Gastroesophageal sphincter (tissue), 4 donors: ENCODE measurements at regions not wholly inside any gene's neighbourhood (a gene's known extent, or its start where the extent isn't known, plus 50 kb on each side); places are given as distances from the start of the nearest gene placed in this dataset.

Source experiments
- ATAC-seq: fragments of 150-250 bp; one replicate; pipeline ENCODE4 v1.9.1; 2016; ENCODE audit warnings: mild to moderate bottlenecking, moderate library complexity
- H3K27ac ChIP-seq, 4 donors: fragments of 200-600 bp; sonication (generic) in 3 of 4; 1 replicate in 3 of 4; 2 replicates in 1 of 4; pipeline ENCODE4 v1.5.1; 2016 to 2019
- H3K27me3 ChIP-seq: fragments of 200-600 bp; sonication (generic); one replicate; pipeline ENCODE4 v1.5.1; 2019
- H3K36me3 ChIP-seq, 2 donors: fragments of 200-600 bp; sonication (generic); one replicate each; pipeline ENCODE4 v1.5.1; 2019; ENCODE audit warnings: control low read depth in 1 of 2
- H3K4me1 ChIP-seq, 3 donors: fragments of 200-600 bp; sonication (generic); 1 replicate in 2 of 3; 2 replicates in 1 of 3; pipeline ENCODE4 v1.5.1; 2016 to 2019; ENCODE audit warnings: control low read depth in 2 of 3
- H3K4me3 ChIP-seq, 2 donors: fragments of 200-600 bp; sonication (generic); one replicate each; pipeline ENCODE4 v1.5.1; 2019; ENCODE audit warnings: mild to moderate bottlenecking in 1 of 2, moderate library complexity in 1 of 2
- H3K9me3 ChIP-seq, 3 donors: fragments of 200-600 bp; sonication (generic); one replicate each; pipeline ENCODE4 v1.5.1; 2017 to 2019; ENCODE audit warnings: control low read depth in 2 of 3
- CTCF ChIP-seq, 4 experiments: fragments of 200-600 bp in 2 of 4; fragments of 450-650 bp in 2 of 4; sonication (generic) in 1 of 4; IDR thresholded peaks; one replicate each; pipeline ENCODE4 v1.5.1; 2017 to 2019; ENCODE audit warnings: antibody characterized with exemption in 4 of 4, mild to moderate bottlenecking in 2 of 4, moderate library complexity in 2 of 4
- EP300 ChIP-seq: sonication (generic); formaldehyde crosslinking; IDR thresholded peaks from one replicate; pipeline ENCODE4 v1.6.1; 2017; ENCODE audit warnings: antibody characterized with exemption, mild to moderate bottlenecking
- POLR2A ChIP-seq, 2 donors: fragments of 450-650 bp; IDR thresholded peaks; one replicate each; pipeline ENCODE4 v1.6.1; 2017; ENCODE audit warnings: antibody characterized with exemption in 2 of 2, mild to moderate bottlenecking in 2 of 2, moderate library complexity in 1 of 2
- POLR2AphosphoS5 ChIP-seq: sonication (generic); formaldehyde crosslinking; IDR thresholded peaks from one replicate; pipeline ENCODE4 v1.6.1; 2017; ENCODE audit warnings: antibody characterized with exemption
- WGBS, 2 donors: methylation state at CpG; one replicate each; pipeline ENCODE4 v1.1.5; 2018; ENCODE audit warnings: low coverage in 1 of 2; 5-methylcytosine and 5-hydroxymethylcytosine counted together

DNA sequence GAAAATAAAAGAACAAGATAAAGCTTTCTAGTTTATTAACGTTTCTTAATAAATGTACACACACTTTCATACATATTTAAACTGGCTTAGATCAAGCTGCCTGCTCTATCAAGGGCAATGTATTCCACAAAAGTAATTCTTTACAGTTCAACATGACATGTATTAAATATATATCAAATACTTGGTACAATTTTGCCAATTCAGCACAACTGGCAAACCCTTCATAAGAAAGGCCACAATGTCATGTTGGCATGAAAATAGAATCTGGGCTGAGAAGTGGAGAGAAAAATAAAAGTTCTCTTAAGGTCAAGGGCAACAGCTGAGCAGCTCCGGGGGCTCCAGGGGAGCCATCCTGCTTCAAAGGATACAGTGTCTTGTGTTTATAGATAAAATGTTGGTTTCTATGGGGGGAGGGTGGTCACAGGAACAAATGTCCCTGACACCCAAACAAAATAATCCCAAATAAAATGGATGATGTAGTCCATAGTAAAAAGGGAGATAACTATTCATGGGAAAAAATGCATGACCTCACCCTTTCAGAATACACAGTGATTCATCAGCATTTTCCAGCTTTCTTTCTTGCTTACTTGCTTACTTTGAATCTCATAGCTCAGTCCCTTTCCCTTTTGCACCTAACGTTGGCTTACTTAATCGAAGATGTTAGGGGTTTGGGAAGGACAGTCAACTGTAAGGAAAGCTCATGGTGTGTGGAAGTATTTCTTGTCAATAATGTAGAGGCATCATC, 494.9 kb downstream of the NYAP2 start:
- no peaks in the 10 kb centered on the region for H3K9me3 ChIP-seq
- no peaks in the 10 kb centered on the region for H3K36me3 ChIP-seq
- peaks cover 3 to 18% (median 9%) of the 10 kb centered on the region in 3 donors for H3K4me1 ChIP-seq
- H3K27ac ChIP-seq: no peak overlapping the region
- no peak for ATAC-seq
- no peaks in the 10 kb centered on the region for H3K27me3 ChIP-seq
- 32 to 46% methylated on average over 3 to 4 of the region's 4 CpGs for WGBS, 2 donors
- no peak for TF ChIP-seq POLR2AphosphoS5
- TF ChIP-seq POLR2A (IDR thresholded peaks at IDR 0.05): no peak
- no peak for TF ChIP-seq CTCF (IDR thresholded peaks at IDR 0.05)
- no peak for TF ChIP-seq EP300
- no peak overlapping the region for H3K4me3 ChIP-seq

DNA sequence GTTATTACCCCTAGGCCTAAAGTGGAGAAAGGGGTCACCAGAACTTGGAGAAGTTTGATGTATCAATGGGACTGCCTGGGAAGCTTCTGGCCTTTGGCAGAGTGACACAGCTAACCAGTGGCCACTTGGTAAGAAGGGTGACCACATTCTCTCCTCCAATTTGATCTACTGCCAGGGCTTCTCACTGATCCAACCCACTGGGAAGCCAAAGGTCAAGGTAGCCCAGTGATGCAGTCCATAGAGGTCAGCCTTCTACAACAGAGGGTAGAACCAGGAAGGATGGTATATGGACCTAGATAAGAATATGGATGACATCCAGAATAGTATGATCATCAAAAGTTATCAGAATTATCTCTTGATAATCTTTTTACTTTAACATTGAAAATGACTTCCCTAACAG, 493.6 kb downstream of the NYAP2 start:
- no peak overlapping the region for H3K4me3 ChIP-seq
- no peak overlapping the region for H3K27ac ChIP-seq
- H3K27me3 ChIP-seq: no peaks in the 10 kb centered on the region
- H3K4me1 ChIP-seq: peaks cover 3 to 18% (median 9%) of the 10 kb centered on the region in 3 donors
- ATAC-seq: no peak
- no peaks in the 10 kb centered on the region for H3K9me3 ChIP-seq
- no peaks in the 10 kb centered on the region for H3K36me3 ChIP-seq
- TF ChIP-seq CTCF (IDR thresholded peaks at IDR 0.05) (no peak), EP300 (no peak), POLR2AphosphoS5 (no peak), POLR2A (IDR thresholded peaks at IDR 0.05) (no peak)

DNA sequence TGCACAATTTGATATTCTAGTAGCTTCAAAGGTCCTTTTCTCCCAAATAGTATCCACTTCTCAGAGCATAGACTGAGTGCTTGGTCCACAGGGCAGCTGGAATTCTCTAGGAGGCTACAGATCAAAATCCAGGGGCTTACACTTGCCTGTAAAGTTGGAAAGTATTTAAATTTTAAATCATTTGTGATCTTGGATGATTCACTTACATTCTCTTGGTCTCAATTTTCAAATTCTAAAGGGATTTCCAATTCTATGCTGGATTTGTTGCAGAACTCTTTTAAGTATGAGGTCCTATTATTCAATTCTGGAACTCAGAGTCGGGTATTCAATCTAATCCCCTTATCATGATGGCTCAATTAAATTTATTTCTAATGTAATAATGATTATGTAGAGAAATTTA, 492.3 kb downstream of the NYAP2 start:
- H3K4me1 ChIP-seq: peaks cover 3 to 18% (median 9%) of the 10 kb centered on the region in 3 donors
- H3K36me3 ChIP-seq: no peaks in the 10 kb centered on the region
- TF ChIP-seq EP300 (no peak), CTCF (IDR thresholded peaks at IDR 0.05) (no peak)
- H3K4me3 ChIP-seq: no peak overlapping the region
- H3K27me3 ChIP-seq: no peaks in the 10 kb centered on the region
- no peaks in the 10 kb centered on the region for H3K9me3 ChIP-seq
- 83 to 85% methylated on average over 1 of the region's 1 CpG for WGBS, 2 donors
- ATAC-seq: no peak
- H3K27ac ChIP-seq: no peak overlapping the region

GRCh38 chr2:225891013-225891412, 491.5 kb downstream of the NYAP2 start:
- no peak overlapping the region for H3K27ac ChIP-seq
- WGBS, 2 donors: 95 to 98% methylated on average over 2 of the region's 2 CpGs
- no peak for ATAC-seq
- TF ChIP-seq CTCF (IDR thresholded peaks at IDR 0.05) (no peak), POLR2AphosphoS5 (no peak), EP300 (no peak), POLR2A (IDR thresholded peaks at IDR 0.05) (no peak)
- no peaks in the 10 kb centered on the region for H3K9me3 ChIP-seq
- H3K4me1 ChIP-seq: peaks cover 3 to 18% (median 9%) of the 10 kb centered on the region in 3 donors
- H3K4me3 ChIP-seq: no peak overlapping the region
- H3K27me3 ChIP-seq: no peaks in the 10 kb centered on the region
- H3K36me3 ChIP-seq: no peaks in the 10 kb centered on the region

GRCh38 chr2:225889452-225889851, 489.9 kb downstream of the NYAP2 start:
- Histone ChIP-seq H3K4me3 (no peak overlapping the region), H3K9me3 (no peaks in the 10 kb centered on the region), H3K36me3 (no peaks in the 10 kb centered on the region), H3K27me3 (no peaks in the 10 kb centered on the region), H3K27ac (no peak overlapping the region), H3K4me1 (peaks cover 0 to 7% (median 2%) of the 10 kb centered on the region in 3 donors)
- ATAC-seq: peak; percentile 48
- peak; percentile 78 to 86 (median 82) for TF ChIP-seq CTCF (IDR thresholded peaks at IDR 0.05)
- TF ChIP-seq POLR2AphosphoS5: no peak
- 0% methylated on average over 1 of the region's 1 CpG for WGBS, 2 donors
